K562 (cell line): ENCODE measurements at regions not wholly inside any gene's neighbourhood (a gene's known extent, or its start where the extent isn't known, plus 50 kb on each side); places are given as distances from the start of the nearest gene placed in this dataset.

Experiments
- ATAC-seq: fragments of 200-7000 bp; cut with Tn5 transposase; 3 replicates; pipeline ENCODE4 v1.9.1; 2020; ENCODE audit warnings: moderate library complexity
- BruUV-seq: library from RNA; stranded (reverse); fragments of 400-500 nt; replicated peaks from 2 replicates; lab custom pipeline; 2021; lab: Mats Ljungman, UMichigan
- CTCF ChIA-PET: fragments of 300-600 bp; formaldehyde crosslinking; extraction: SDS; loops from one replicate; lab custom pipeline; 2021; ENCODE audit warnings: low intra/inter-chr PET ratio; lab: Yijun Ruan, JAX
- POLR2A ChIA-PET: fragments of 300-600, 350-650 bp; sonication (Branson Sonifier 250); formaldehyde crosslinking; extraction: SDS; loops from one replicate; lab custom pipeline; 2021; ENCODE audit warnings: antibody characterized with exemption, inconsistent platforms; lab: Yijun Ruan, JAX
- DNase-seq, 4 experiments: peaks; one replicate each; pipeline versions ENCODE4 v3.0.0 to v3.0.0-alpha.2; 2011 to 2018; ENCODE audit warnings: low spot score in 3 of 4, mixed read lengths in 3 of 4; ENCODE audit errors: extremely low read depth in 1 of 4
- FAIRE-seq: peaks from 2 replicates; lab custom pipeline; 2011; peaks lifted over from hg19 to GRCh38; lab: Jason Lieb, UNC
- H2AFZ ChIP-seq: 2 replicates; pipeline ENCODE4 v1.6.0; 2011; ENCODE audit warnings: low read depth, low read length, control low read depth, inconsistent platforms
- H3K27ac ChIP-seq: fragments of 200-600 bp; 3 replicates; pipeline ENCODE4 v1.8.0; 2011; ENCODE audit warnings: low read depth, mild to moderate bottlenecking, control low read depth, inconsistent platforms, low read length, moderate library complexity, mixed read lengths; ENCODE audit errors: extremely low read depth
- H3K27me3 ChIP-seq, 2 experiments: fragments of 300-600 bp in 1 of 2; 2 replicates in 1 of 2; 3 replicates in 1 of 2; pipeline versions ENCODE4 v1.6.0 to v1.8.0; 2011; ENCODE audit warnings: inconsistent platforms in 2 of 2, low read length in 2 of 2, mild to moderate bottlenecking in 1 of 2, mixed read lengths in 1 of 2, moderate library complexity in 1 of 2; ENCODE audit not compliant: control insufficient read depth in 2 of 2, insufficient read depth in 2 of 2
- H3K36me3 ChIP-seq: fragments of 300-600 bp; 3 replicates; pipeline ENCODE4 v1.8.0; 2011; ENCODE audit warnings: mild to moderate bottlenecking, low read length, inconsistent platforms; ENCODE audit not compliant: control insufficient read depth, insufficient read depth
- H3K4me1 ChIP-seq, 2 experiments: fragments of 200-600 bp in 1 of 2; replicated peaks in 1 of 2; 2 replicates in 1 of 2; 3 replicates in 1 of 2; pipeline versions ENCODE4 v1.5.1 to v1.8.0; 2011; ENCODE audit warnings: inconsistent platforms in 2 of 2, low read length in 2 of 2, mild to moderate bottlenecking in 1 of 2, mixed read lengths in 1 of 2, moderate library complexity in 1 of 2; ENCODE audit not compliant: control insufficient read depth in 2 of 2, insufficient read depth in 2 of 2
- H3K4me2 ChIP-seq: 2 replicates; pipeline ENCODE4 v1.6.1; 2011; ENCODE audit warnings: low read length, control low read depth, inconsistent platforms, mixed read lengths; ENCODE audit not compliant: insufficient read depth
- H3K4me3 ChIP-seq: fragments of 200-600 bp; sonication (generic), shearing (Covaris generic); 2 replicates; pipeline ENCODE4 v1.5.1; 2016; ENCODE audit warnings: control low read depth, inconsistent platforms
- H3K79me2 ChIP-seq: fragments of 200-600 bp; 3 replicates; pipeline ENCODE4 v1.8.0; 2011; ENCODE audit warnings: low read length, inconsistent platforms; ENCODE audit not compliant: control insufficient read depth, insufficient read depth
- H3K9ac ChIP-seq, 2 experiments: 2 replicates each; pipeline versions ENCODE4 v1.6.0 to v1.6.1; 2011; ENCODE audit warnings: low read depth in 2 of 2, low read length in 2 of 2, control low read depth in 1 of 2, inconsistent platforms in 1 of 2, mild to moderate bottlenecking in 1 of 2, mixed read lengths in 1 of 2; ENCODE audit not compliant: insufficient read depth in 1 of 2
- H3K9me1 ChIP-seq: one replicate; pipeline ENCODE4 v1.6.0; 2011; ENCODE audit warnings: inconsistent platforms, mild to moderate bottlenecking, low read length, moderate library complexity; ENCODE audit not compliant: control insufficient read depth, insufficient read depth
- H3K9me3 ChIP-seq: replicated peaks from 2 replicates; pipeline ENCODE4 v1.5.1; 2011; ENCODE audit warnings: low read depth, low read length, inconsistent platforms; ENCODE audit not compliant: control insufficient read depth, insufficient read depth
- H4K20me1 ChIP-seq: replicated peaks from 2 replicates; pipeline ENCODE4 v1.6.1; 2011; ENCODE audit warnings: low read length, inconsistent platforms, mixed read lengths; ENCODE audit not compliant: control insufficient read depth, insufficient read depth
- EP400 ChIP-seq: fragments of 450-650 bp; IDR thresholded peaks from 2 replicates; pipeline ENCODE4 v1.6.1; 2017; ENCODE audit warnings: antibody characterized with exemption, mild to moderate bottlenecking, moderate library complexity
- HNRNPUL1 ChIP-seq: fragments of 200-400 bp; formaldehyde crosslinking; IDR thresholded peaks from 2 replicates; pipeline ENCODE4 v1.6.1; 2017; ENCODE audit warnings: low read length
- KDM4B ChIP-seq, 2 experiments: fragments of 450-650 bp in 1 of 2; sonication (generic) in 1 of 2; IDR thresholded peaks; 2 replicates each; pipeline ENCODE4 v1.6.1; 2016 to 2017; ENCODE audit warnings: borderline replicate concordance in 2 of 2, antibody characterized with exemption in 1 of 2, low read depth in 1 of 2, mild to moderate bottlenecking in 1 of 2
- MCM5 ChIP-seq: fragments of 450-650 bp; IDR thresholded peaks from 2 replicates; pipeline ENCODE4 v1.6.1; 2016; ENCODE audit warnings: low read depth
- NR2C1 ChIP-seq, 2 experiments: fragments of 450-650 bp; IDR thresholded peaks; 2 replicates each; pipeline ENCODE4 v1.6.1; 2017; ENCODE audit warnings: mild to moderate bottlenecking in 2 of 2, antibody characterized with exemption in 1 of 2, inconsistent platforms in 1 of 2, missing compliant biosample characterization in 1 of 2, missing genetic modification characterization in 1 of 2
- NR4A1 ChIP-seq, 2 experiments: fragments of 250-450 bp in 1 of 2; fragments of 450-650 bp in 1 of 2; sonication (Bioruptor Pico) in 1 of 2; IDR thresholded peaks; 2 replicates each; pipeline versions ENCODE4 v1.4.0 to v1.6.1; 2016 to 2020; ENCODE audit warnings: mild to moderate bottlenecking in 2 of 2, missing compliant biosample characterization in 1 of 2, missing genetic modification characterization in 1 of 2, moderate library complexity in 1 of 2
- PHF8 ChIP-seq: fragments of 200-600 bp; sonication (generic); IDR thresholded peaks from 2 replicates; pipeline ENCODE4 v1.6.1; 2012; ENCODE audit warnings: mixed run types, mild to moderate bottlenecking, inconsistent platforms, low read length, moderate library complexity, borderline replicate concordance
- RBM25 ChIP-seq: fragments of 200-400 bp; formaldehyde crosslinking; IDR thresholded peaks from 2 replicates; pipeline ENCODE4 v1.6.1; 2018; ENCODE audit warnings: low read length, low read depth, moderate library complexity; ENCODE audit not compliant: severe bottlenecking
- TEAD2 ChIP-seq: fragments of 450-650 bp; IDR thresholded peaks from 2 replicates; pipeline ENCODE4 v1.6.1; 2016; ENCODE audit warnings: missing genetic modification characterization, control low read depth, missing compliant biosample characterization
- ZBTB1 ChIP-seq: sonication (generic); formaldehyde crosslinking; IDR thresholded peaks from 2 replicates; pipeline ENCODE4 v1.8.1; 2023; ENCODE audit warnings: missing genetic modification reagents, low read depth, mild to moderate bottlenecking, borderline replicate concordance
- ZNF282 ChIP-seq: sonication (generic); formaldehyde crosslinking; IDR thresholded peaks from 2 replicates; pipeline ENCODE4 v1.8.1; 2023; ENCODE audit warnings: missing genetic modification reagents
- ZNF431 ChIP-seq: sonication (generic); formaldehyde crosslinking; IDR thresholded peaks from 2 replicates; pipeline ENCODE4 v1.8.0; 2022; ENCODE audit warnings: mild to moderate bottlenecking, missing genetic modification reagents
- ZNF764 ChIP-seq: fragments of 250-450 bp; sonication (Bioruptor Pico); IDR thresholded peaks from 2 replicates; pipeline ENCODE4 v1.4.0; 2020; ENCODE audit warnings: low read depth, mild to moderate bottlenecking, moderate library complexity
- WGBS: fragments of 100-300 bp; shearing (Covaris generic); methylation state at CpG from one replicate; pipeline ENCODE4 v1.1.6; 2016; ENCODE audit warnings: low coverage, mixed read lengths; ENCODE audit not compliant: insufficient coverage; ENCODE audit errors: missing lambda C conversion rate; 5-methylcytosine and 5-hydroxymethylcytosine counted together
- in situ Hi-C: fragments of 300-500 bp; cut with MboI; formaldehyde crosslinking; loops from 4 replicates; pipeline ENCODE4 v1.15.0; 2018; ENCODE audit warnings: inconsistent platforms, mixed read lengths
- intact Hi-C: fragments of 100-400 bp; cut with micrococcal nuclease; formaldehyde crosslinking; loops from 2 replicates; pipeline ENCODE4 v1.14.2; 2022
- TF ChIP-seq, protein P1 (sequence below), 2 experiments: fragments of 150-350 bp in 1 of 2; IDR thresholded peaks; 2 replicates each; pipeline ENCODE4 v1.6.1; 2012 to 2016; ENCODE audit warnings: low read depth in 2 of 2, low read length in 2 of 2, mild to moderate bottlenecking in 1 of 2, moderate library complexity in 1 of 2

DNA sequence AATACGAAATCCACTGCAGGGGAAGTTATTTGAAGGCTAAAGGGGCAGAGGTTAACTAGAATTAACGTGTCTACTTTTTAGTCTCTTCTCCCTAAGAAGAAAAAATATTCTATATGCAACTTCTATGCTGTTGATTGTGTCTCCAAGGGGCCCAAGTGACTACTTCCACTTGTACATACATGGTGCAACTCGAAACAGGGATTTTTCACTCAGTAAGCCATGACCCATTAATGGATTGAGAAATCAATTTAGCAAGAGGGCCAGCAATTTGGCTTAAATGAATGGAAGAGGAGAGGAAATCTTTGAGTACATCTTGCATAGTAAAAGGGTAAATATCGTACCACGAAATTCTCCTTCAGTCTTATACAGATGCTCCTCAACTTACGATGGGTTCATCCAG is 151.1 kb upstream of the HES1 start:
- intact Hi-C loops = no loop called here
- Histone ChIP-seq H3K79me2 (no peaks in the 10 kb centered on the region), H3K4me3 (no peak overlapping the region), H3K9me3 (no peaks in the 10 kb centered on the region), H3K9me1 (no peaks in the 10 kb centered on the region), H3K9ac (no peak overlapping the region), H3K36me3 (no peaks in the 10 kb centered on the region), H3K27me3 (no peaks in the 10 kb centered on the region), H4K20me1 (no peaks in the 10 kb centered on the region), H3K27ac (no peak overlapping the region), H3K4me2 (no peak overlapping the region), H2AFZ (peak overlapping the region; percentile 12; the same call in 1 of the 2 replicates), H3K4me1 (peaks cover 4 to 12% of the 10 kb centered on the region in 2 experiments; a peak in 2 of 5 replicates)
- TF ChIP-seq NR2C1 (IDR thresholded peaks at IDR 0.05) (no peak), NR2C1 (tag; IDR thresholded peaks at IDR 0.05) (no peak), TEAD2 (tag) (no peak), ZBTB1 (CRISPR knock-in tag) (no peak), ZNF431 (no peak), KDM4B (IDR thresholded peaks at IDR 0.05; ENCODE audit: borderline replicate concordance in 2 of 2, low read depth in 1 of 2) (no peak), ZNF764 (CRISPR knock-in tag) (no peak), PHF8 (no peak), RBM25 (no peak), MCM5 (no peak), EP400 (no peak), HNRNPUL1 (no peak), ZNF282 (CRISPR knock-in tag) (no peak), NR4A1 (CRISPR knock-in tag; IDR thresholded peaks at IDR 0.05) (no peak), NR4A1 (tag; IDR thresholded peaks at IDR 0.05) (no peak)
- TF ChIP-seq, protein P1, sequence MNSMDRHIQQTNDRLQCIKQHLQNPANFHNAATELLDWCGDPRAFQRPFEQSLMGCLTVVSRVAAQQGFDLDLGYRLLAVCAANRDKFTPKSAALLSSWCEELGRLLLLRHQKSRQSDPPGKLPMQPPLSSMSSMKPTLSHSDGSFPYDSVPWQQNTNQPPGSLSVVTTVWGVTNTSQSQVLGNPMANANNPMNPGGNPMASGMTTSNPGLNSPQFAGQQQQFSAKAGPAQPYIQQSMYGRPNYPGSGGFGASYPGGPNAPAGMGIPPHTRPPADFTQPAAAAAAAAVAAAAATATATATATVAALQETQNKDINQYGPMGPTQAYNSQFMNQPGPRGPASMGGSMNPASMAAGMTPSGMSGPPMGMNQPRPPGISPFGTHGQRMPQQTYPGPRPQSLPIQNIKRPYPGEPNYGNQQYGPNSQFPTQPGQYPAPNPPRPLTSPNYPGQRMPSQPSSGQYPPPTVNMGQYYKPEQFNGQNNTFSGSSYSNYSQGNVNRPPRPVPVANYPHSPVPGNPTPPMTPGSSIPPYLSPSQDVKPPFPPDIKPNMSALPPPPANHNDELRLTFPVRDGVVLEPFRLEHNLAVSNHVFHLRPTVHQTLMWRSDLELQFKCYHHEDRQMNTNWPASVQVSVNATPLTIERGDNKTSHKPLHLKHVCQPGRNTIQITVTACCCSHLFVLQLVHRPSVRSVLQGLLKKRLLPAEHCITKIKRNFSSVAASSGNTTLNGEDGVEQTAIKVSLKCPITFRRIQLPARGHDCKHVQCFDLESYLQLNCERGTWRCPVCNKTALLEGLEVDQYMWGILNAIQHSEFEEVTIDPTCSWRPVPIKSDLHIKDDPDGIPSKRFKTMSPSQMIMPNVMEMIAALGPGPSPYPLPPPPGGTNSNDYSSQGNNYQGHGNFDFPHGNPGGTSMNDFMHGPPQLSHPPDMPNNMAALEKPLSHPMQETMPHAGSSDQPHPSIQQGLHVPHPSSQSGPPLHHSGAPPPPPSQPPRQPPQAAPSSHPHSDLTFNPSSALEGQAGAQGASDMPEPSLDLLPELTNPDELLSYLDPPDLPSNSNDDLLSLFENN (IDR thresholded peaks at IDR 0.05; ENCODE audit: low read depth in 2 of 2, low read length in 2 of 2) = no peak
- no TSS peak for BruUV-seq
- ChIA-PET POLR2A (no interaction called here), CTCF (no interaction called here)
- in situ Hi-C loops = no loop called here
- ATAC-seq = no peak
- WGBS = 62% methylated on average over 6 of the region's 6 CpGs
- no peak for FAIRE-seq
- DNase-seq = no peak
